ENCODE measurements at regions not wholly inside any gene's neighbourhood (a gene's known extent, or its start where the extent isn't known, plus 50 kb on each side); places are given as distances from the start of the nearest gene placed in this dataset.

DNA sequence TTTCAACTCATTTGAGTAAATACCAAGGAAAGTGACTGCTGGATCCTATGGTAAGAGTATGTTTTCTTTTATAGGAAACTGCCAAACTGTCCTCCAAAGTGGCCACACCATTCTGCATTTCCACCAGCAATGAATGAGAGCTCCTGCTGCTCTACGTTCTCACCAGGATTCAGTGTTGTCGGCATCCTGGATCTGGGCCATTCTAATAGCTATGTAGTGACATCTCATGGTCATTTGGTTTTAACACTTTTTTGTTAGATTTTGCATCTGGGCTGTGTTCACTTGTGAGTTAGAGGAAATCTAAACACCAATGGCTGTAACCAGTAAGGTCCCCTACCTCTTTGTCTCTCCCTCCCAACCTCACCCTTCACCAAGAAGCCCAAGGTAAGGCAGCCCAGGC is 115.9 kb downstream of the ATPSCKMT start:
- TF ChIP-seq EZH2 (IDR thresholded peaks at IDR 0.05; ENCODE audit: insufficient read depth, poor library complexity, severe bottlenecking) (no peak), EZH2phosphoT487 (IDR thresholded peaks at IDR 0.05; ENCODE audit: insufficient read depth, low read depth) (no peak)

All from GM23248 (cell line).